ENCODE measurements at regions not wholly inside any gene's neighbourhood (a gene's known extent, or its start where the extent isn't known, plus 50 kb on each side); places are given as distances from the start of the nearest gene placed in this dataset.
A peak's percentile ranks its signal among the peaks of the same experiment; 100 is the strongest.

- no peak overlapping the region for H3K4me2 ChIP-seq (ENCODE audit: low read length)
- H3K36me3 ChIP-seq (ENCODE audit: low read depth, low read length) = no peaks in the 10 kb centered on the region
- no peak overlapping the region for H3K9ac ChIP-seq (ENCODE audit: low read length)
- no TSS peak for BruUV-seq (replicated peaks)
- no peaks in the 10 kb centered on the region for H4K20me1 ChIP-seq (ENCODE audit: low read length)
- H3K27ac ChIP-seq (ENCODE audit: low read length) = no peak overlapping the region
- CTCF ChIA-PET = interaction anchor here (0.7 kb wide), 2 partner anchors 97 to 1395 kb away, joined by 3 to 4 read pairs; no protein-coding TSS in a partner anchor
- no peaks in the 10 kb centered on the region for H3K79me2 ChIP-seq (ENCODE audit: low read length)
- POLR2A ChIA-PET (ENCODE audit: unreplicated experiment) = no interaction called here
- DNase-seq = peak; percentile 48
- TF ChIP-seq EZH2phosphoT487 (IDR thresholded peaks at IDR 0.05; ENCODE audit: borderline replicate concordance, low read length) (no peak), CTCF (conservative IDR thresholded peaks at IDR 0.05; ENCODE audit: low read depth, low read length) (peak; percentile 50), EZH2 (IDR thresholded peaks at IDR 0.05; ENCODE audit: low read length, unreplicated experiment) (no peak)
- H3K9me3 ChIP-seq (ENCODE audit: low read length) = peaks cover 51% of the 10 kb centered on the region
- ATAC-seq = peak; percentile 48; the same call in 1 of the 2 replicates
- H2AFZ ChIP-seq (ENCODE audit: low read length) = no peak overlapping the region
- H3K9me2 ChIP-seq (replicated peaks; ENCODE audit: low read length) = no peaks in the 10 kb centered on the region
- H3K4me3 ChIP-seq (ENCODE audit: low read length) = no peak overlapping the region
- H3F3A ChIP-seq (ENCODE audit: low read length, unreplicated experiment) = no peaks in the 10 kb centered on the region
- H3K4me1 ChIP-seq (ENCODE audit: insufficient read depth, low read length) = no peaks in the 10 kb centered on the region
- intact Hi-C loops (cut with micrococcal nuclease) = loop anchor here (1.0 kb wide), 1 partner anchor 782 kb away; no protein-coding TSS in a partner anchor
- H3K27me3 ChIP-seq (ENCODE audit: low read length) = no peaks in the 10 kb centered on the region
These were observed 1399.1 kb downstream of the LRFN5 start for GRCh38 chr14:43005807-43006206.

GRCh38 chr14:43003845-43004244 lies 1397.2 kb downstream of the LRFN5 start:
- intact Hi-C loops (cut with micrococcal nuclease) = no loop called here
- ATAC-seq (no peak), DNase-seq (no peak)
- Histone ChIP-seq H3K79me2 (ENCODE audit: low read length) (no peaks in the 10 kb centered on the region), H3K27me3 (ENCODE audit: low read length) (no peaks in the 10 kb centered on the region), H2AFZ (ENCODE audit: low read length) (no peak overlapping the region), H3F3A (ENCODE audit: low read length, unreplicated experiment) (no peaks in the 10 kb centered on the region), H3K27ac (ENCODE audit: low read length) (no peak overlapping the region), H3K36me3 (ENCODE audit: low read depth, low read length) (no peaks in the 10 kb centered on the region), H3K9me3 (ENCODE audit: low read length) (peaks cover 41% of the 10 kb centered on the region), H3K4me1 (ENCODE audit: insufficient read depth, low read length) (no peaks in the 10 kb centered on the region), H3K4me3 (ENCODE audit: low read length) (no peak overlapping the region), H3K9ac (ENCODE audit: low read length) (no peak overlapping the region), H3K9me2 (replicated peaks; ENCODE audit: low read length) (no peaks in the 10 kb centered on the region), H3K4me2 (ENCODE audit: low read length) (no peak overlapping the region), H4K20me1 (ENCODE audit: low read length) (no peaks in the 10 kb centered on the region)
- ChIA-PET POLR2A (ENCODE audit: unreplicated experiment) (no interaction called here), CTCF (no interaction called here)
- BruUV-seq (replicated peaks) = no TSS peak
- no peak for TF ChIP-seq CTCF (conservative IDR thresholded peaks at IDR 0.05; ENCODE audit: low read depth, low read length)
- no peak for TF ChIP-seq EZH2 (IDR thresholded peaks at IDR 0.05; ENCODE audit: low read length, unreplicated experiment)
- no peak for TF ChIP-seq EZH2phosphoT487 (IDR thresholded peaks at IDR 0.05; ENCODE audit: borderline replicate concordance, low read length)

GRCh38 chr14:43001731-43002130 lies 1395.1 kb downstream of the LRFN5 start:
- no peak for ATAC-seq
- Histone ChIP-seq H3K4me1 (ENCODE audit: insufficient read depth, low read length) (no peaks in the 10 kb centered on the region), H2AFZ (ENCODE audit: low read length) (no peak overlapping the region), H3K9ac (ENCODE audit: low read length) (no peak overlapping the region), H3K27ac (ENCODE audit: low read length) (no peak overlapping the region), H3K79me2 (ENCODE audit: low read length) (no peaks in the 10 kb centered on the region), H3K4me2 (ENCODE audit: low read length) (no peak overlapping the region), H3K4me3 (ENCODE audit: low read length) (no peak overlapping the region), H3K27me3 (ENCODE audit: low read length) (no peaks in the 10 kb centered on the region), H3K9me3 (ENCODE audit: low read length) (peaks cover 40% of the 10 kb centered on the region), H3F3A (ENCODE audit: low read length, unreplicated experiment) (no peaks in the 10 kb centered on the region), H3K9me2 (replicated peaks; ENCODE audit: low read length) (no peaks in the 10 kb centered on the region), H4K20me1 (ENCODE audit: low read length) (no peaks in the 10 kb centered on the region), H3K36me3 (ENCODE audit: low read depth, low read length) (no peaks in the 10 kb centered on the region)
- intact Hi-C loops (cut with micrococcal nuclease) = no loop called here
- TF ChIP-seq EZH2 (IDR thresholded peaks at IDR 0.05; ENCODE audit: low read length, unreplicated experiment) = no peak
- no peak for TF ChIP-seq EZH2phosphoT487 (IDR thresholded peaks at IDR 0.05; ENCODE audit: borderline replicate concordance, low read length)
- TF ChIP-seq CTCF (conservative IDR thresholded peaks at IDR 0.05; ENCODE audit: low read depth, low read length) = no peak
- CTCF ChIA-PET = no interaction called here
- no TSS peak for BruUV-seq (replicated peaks)
- no peak for DNase-seq
- POLR2A ChIA-PET (ENCODE audit: unreplicated experiment) = no interaction called here

All from PC-3 (cell line).